GM11168 (cell line): ENCODE measurements at regions not wholly inside any gene's neighbourhood (a gene's known extent, or its start where the extent isn't known, plus 50 kb on each side); places are given as distances from the start of the nearest gene placed in this dataset.
"Not testable (repeated sequence)": the region's sequence is repeated elsewhere in the genome, so short reads cannot be mapped to it uniquely, and the experiment has no call there.

ENCODE experiments used
- in situ Hi-C: fragments of 300-500 bp; cut with MboI; formaldehyde crosslinking; loops from one replicate; pipeline ENCODE4 v1.12.0; 2022; ENCODE audit warnings: low sequenced_read_pairs; ENCODE audit not compliant: unreplicated experiment

- in situ Hi-C loops = loop anchor here (25.0 kb wide), 1 partner anchor 95 kb away; no protein-coding TSS in a partner anchor
These were observed 309.9 kb upstream of the SOX1 start for GRCh38 chr13:111757094-111757493.

DNA sequence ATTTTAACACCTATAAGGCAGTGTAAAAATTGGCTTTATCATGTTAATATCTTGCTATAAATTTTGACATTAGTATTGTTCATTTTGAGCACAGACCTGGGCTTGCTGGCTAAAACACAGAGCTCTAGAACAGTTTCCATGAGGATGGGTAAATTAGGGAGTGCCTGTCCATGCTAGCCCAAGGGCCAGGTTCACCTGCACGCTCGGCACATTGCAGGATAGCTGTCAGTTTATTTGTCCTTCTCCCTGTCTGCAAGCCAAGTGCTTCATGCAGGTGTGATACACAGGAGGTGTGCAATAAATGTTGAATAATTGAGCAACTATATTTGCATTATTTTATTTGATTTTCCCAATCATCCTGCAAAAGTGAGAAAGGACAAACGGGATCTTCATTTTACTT is 309.3 kb upstream of the SOX1 start:
- in situ Hi-C loops = loop anchor here (25.0 kb wide), 1 partner anchor 95 kb away; no protein-coding TSS in a partner anchor

- in situ Hi-C loops = loop anchor here (25.0 kb wide), 1 partner anchor 101 kb away; no protein-coding TSS in a partner anchor
These were observed 303.7 kb upstream of the SOX1 start for GRCh38 chr13:111763001-111763872.

DNA sequence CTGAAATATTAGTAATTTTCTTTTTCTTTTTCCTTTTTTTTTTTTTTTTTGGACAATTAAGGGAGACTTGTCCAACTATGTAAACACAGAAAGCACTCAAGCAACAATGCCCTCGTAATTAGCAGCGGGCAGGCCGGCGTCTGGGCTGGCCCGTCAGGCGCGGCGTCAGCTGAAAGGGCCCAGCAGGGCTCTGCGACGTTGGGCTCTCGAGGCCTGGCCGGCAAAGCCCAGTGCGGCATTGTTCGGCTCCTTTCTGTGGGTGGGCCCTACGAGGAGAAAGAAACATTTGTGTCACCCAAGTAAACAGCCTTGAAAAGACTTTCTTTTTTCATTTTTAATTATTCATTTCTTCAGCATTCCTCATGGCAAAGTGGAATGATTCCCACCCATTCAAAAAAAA is 302.4 kb upstream of the SOX1 start:
- in situ Hi-C loops = loop anchor here (25.0 kb wide), 1 partner anchor 102 kb away; no protein-coding TSS in a partner anchor

- in situ Hi-C loops = loop anchor here (25.0 kb wide), 1 partner anchor 103 kb away; no protein-coding TSS in a partner anchor
These were observed 302.0 kb upstream of the SOX1 start for GRCh38 chr13:111764996-111765395.

GRCh38 chr13:111775718-111776117 is 291.2 kb upstream of the SOX1 start:
- in situ Hi-C loops = not testable (repeated sequence)

- in situ Hi-C loops = not testable (repeated sequence)
These were observed 289.6 kb upstream of the SOX1 start for GRCh38 chr13:111777351-111777750.

DNA sequence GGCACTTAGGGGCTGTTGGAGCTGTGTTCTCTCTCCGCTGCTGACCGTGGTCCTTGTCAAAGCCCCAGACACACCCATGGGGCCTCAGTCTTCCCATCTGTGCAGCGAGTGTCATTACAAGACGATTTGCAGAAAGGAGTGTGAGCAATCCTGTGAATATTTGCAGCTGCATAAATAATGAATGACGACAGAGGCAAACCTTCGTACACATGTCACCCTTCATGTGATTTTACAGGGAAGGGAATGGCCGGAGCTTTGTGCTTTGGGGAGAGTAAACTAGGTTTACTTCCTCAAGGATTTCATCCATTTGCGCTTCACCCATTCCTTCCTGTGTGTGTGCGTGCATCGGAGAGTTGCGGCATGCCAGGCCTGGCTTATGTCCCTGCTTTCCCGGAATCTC is 285.6 kb upstream of the SOX1 start:
- in situ Hi-C loops = not testable (repeated sequence)

DNA sequence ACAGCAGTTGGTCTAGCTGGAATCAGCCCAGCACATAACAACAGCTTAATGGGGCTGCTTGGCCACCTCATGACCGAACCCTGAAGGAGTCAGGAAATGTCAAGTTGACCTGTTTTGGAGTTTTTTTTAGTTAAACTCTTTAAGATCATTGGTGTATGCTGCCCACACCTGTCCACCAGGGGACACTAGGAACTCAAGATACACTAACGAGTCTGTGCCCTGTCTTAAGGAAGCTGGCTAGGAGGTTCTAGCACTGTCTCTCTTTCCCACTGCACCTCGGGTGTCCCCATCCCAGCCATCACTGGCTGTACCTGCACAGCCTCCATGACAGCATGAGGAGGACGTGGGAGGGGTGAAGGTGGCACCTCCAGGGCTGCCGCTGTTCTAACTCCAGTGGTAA is 279.6 kb upstream of the SOX1 start:
- in situ Hi-C loops = not testable (repeated sequence)

- in situ Hi-C loops = no loop called here
These were observed 277.9 kb upstream of the SOX1 start for GRCh38 chr13:111789011-111789410.

GRCh38 chr13:111789420-111789819 is 277.5 kb upstream of the SOX1 start:
- in situ Hi-C loops = no loop called here

DNA sequence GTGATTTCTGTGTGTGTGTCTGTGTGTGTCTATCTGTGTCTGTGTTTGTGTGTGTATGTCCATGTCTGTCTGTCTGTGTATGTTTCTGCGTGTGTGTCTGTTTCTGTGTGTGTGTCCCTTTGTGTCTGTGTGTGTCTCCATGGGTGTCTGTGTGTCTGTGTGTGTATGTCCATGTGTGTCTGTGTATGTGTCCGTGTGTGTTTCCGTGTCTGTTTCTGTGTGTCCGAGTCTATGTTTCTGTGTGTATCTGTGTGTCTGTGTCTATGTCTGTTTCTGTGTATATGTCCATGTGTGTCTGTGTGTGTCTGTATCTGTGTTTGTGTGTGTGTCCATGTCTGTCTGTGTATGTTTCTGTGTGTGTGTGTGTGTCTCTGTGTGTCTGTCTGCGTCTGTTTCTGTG is 276.3 kb upstream of the SOX1 start:
- in situ Hi-C loops = no loop called here

GRCh38 chr13:111791131-111791530 is 275.8 kb upstream of the SOX1 start:
- in situ Hi-C loops = no loop called here

DNA sequence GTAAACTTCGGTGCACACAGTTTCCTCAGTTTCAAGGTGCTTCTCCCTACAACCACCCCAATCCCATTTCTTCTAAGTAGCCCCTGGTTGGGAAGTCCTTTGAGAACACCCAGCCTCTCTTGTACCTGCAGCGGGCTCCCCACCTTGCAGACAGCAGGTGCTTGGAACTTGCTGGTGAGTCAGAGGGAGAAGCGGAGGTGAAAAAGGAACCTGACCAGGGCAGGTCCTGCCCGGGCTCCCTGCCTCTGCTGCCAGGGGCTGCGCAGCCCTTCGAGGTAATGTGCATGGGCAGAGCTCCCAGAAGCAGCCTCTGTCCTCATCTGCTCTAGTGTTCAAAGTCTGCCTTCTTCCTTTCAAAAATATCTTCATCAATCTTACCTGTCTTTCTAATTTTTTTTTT is 274.0 kb upstream of the SOX1 start:
- in situ Hi-C loops = no loop called here
